NCI-H524 (cell line): ENCODE measurements at regions not wholly inside any gene's neighbourhood (a gene's known extent, or its start where the extent isn't known, plus 50 kb on each side); places are given as distances from the start of the nearest gene placed in this dataset.
"Not testable (repeated sequence)": the region's sequence is repeated elsewhere in the genome, so short reads cannot be mapped to it uniquely, and the experiment has no call there.

ENCODE experiments used
- DNase-seq, 2 experiments: peaks; one replicate each; lab custom pipeline; 2025; lab: John Stamatoyannopoulos, UW

- no peak for DNase-seq
Measured at GRCh38 chr9:26667882-26668281, 224.7 kb downstream of the CAAP1 start.

DNA sequence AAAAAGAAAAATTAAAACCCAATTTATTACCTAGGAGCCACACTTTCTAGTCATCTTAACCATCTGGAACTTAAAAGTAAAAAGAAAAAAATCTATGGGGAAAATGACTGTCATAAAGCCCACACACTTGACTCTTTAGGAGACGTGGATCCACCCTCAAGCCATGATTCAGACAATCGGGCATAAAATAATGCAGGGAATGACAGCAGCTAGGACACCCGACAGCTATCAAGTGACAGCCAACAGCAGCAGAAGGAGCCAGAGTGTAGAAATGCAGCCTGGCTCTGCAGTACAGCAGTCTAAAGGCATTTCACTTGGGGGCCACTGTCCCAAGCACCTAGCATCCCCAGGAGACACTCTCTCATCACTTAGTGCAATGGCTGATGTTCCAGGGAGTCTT lies 226.9 kb downstream of the CAAP1 start:
- DNase-seq: peak in 1 of 2 experiments; percentile 33

DNA sequence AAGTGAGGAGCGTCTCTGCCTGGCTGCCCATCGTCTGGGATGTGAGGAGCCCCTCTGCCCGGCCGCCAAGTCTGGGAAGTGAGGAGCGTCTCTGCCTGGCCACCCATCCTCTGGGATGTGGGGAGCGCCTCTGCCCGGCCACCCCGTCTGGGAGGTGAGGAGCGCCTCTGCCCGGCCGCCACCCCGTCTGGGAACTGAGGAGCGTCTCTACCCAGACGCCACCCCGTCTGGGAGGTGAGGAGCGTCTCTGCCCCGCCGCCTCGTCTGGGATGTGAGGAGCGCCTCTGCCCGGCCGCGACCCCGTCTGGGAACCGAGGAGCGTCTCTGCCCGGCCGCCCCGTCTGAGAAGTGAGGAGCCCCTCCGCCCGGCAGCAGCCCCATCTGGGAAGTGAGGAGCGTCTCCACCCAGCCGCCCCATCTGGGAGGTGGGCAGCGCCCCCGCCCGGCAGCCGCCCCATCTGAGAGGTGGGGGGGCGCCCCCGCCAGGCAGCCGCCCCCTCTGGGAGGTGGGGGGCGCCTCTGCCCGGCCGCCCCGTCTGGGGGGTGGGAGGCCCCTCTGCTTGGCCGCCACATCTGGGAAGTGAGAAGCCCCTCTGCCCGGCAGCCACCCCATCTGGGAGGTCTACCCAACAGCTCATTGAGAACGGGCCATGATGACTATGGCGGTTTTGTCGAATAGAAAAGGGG lies 228.4 kb downstream of the CAAP1 start:
- DNase-seq: not testable (repeated sequence)

DNA sequence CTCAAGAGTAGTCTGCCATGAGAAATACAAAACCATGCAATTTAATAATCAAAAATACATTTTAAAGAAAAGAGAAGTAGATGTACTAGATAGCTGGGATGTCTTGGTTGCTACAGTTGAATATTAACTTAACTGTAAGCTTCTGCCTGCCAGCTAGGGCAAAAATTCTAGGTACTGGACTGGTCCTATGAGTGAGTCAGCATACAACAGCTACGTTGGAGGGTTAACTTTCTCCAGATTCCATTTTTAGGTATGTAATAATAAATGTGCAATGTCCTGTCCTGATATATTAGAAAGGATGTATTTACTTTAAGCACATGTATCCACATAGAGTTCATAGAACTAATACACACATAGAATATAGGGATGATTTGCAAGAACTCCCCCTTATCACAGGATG lies 230.1 kb downstream of the CAAP1 start:
- no peak for DNase-seq

GRCh38 chr9:26658476-26658875 lies 234.1 kb downstream of the CAAP1 start:
- DNase-seq: no peak

DNA sequence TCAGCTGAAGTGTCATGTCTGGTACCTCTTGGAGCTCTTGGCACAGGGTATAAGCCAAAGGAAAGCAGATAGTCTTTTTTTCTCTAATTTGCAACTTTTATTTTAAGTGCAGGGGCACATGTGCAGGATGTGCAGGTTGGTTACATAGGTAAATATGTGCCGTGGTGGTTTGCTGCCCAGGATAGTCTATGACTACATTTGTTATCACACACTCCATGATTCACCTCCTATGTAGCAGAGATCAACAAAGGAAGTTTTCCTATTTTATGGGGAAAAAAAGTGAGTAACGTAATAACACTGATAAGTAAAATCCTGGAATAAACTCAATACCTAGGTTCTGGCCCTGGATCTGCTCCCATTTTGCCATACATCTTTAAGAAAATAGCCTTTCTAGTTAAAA lies 234.6 kb downstream of the CAAP1 start:
- no peak for DNase-seq

DNA sequence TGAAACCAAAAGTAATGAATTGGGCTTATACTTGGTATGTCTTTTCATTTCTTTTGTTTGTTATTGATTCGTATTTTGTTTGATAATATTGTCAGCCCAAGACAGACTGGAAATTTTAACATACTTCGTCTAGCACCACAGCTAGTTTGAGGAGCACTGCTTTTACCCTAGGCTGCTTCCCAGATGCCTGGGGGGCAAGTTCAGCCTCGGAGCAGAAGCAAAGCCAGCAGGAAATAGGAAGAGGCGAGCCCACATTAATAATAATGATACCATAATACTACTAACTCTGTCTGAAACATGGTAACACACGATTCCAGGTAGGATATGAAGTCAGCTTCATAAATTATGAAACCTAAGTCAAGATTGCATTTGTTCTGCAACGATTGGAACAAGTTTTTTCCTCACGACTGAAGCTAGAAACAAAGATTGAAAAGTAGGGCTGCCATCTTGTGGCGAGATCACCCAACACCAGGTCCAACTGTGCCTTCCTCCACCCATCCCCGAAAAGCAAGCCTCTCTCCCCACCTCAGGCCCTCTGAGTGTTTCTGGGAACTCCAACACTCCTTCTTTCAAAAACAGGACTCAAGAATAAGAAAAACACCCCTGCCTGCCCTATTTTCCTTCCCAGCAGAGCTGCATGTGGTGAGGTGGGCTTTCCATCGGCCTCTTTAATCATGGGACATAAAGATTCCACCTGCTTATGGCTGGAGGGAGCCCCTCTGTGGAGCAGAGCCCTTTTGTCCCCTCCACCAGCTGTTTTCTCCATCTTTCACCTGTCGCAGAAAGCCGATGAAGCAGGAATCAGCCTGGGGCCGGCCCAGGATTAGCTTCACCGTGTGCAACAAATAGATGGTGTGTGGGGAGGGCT lies 236.4 kb downstream of the CAAP1 start:
- peak; percentile 27 to 69 for DNase-seq

GRCh38 chr9:26655166-26655565 lies 237.4 kb downstream of the CAAP1 start:
- no peak for DNase-seq

DNA sequence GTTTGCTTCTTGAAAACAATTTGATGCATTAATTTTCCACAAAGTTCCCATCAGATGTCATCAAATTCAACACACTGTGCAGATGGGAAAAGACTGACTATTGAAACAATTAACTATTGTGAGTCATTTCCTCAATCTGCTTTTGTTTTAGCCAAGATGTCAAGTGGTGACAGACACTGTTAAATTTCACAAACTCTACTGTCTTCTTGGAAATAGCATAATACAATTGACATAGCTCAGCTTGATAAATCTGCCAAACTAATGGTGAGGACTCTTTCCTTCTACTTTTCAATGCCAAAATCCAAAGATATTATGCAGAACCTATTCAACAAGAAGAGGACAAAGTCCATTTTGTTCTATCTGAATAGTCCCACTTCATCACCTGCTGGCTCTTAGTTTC lies 242.3 kb downstream of the CAAP1 start:
- DNase-seq: no peak

DNA sequence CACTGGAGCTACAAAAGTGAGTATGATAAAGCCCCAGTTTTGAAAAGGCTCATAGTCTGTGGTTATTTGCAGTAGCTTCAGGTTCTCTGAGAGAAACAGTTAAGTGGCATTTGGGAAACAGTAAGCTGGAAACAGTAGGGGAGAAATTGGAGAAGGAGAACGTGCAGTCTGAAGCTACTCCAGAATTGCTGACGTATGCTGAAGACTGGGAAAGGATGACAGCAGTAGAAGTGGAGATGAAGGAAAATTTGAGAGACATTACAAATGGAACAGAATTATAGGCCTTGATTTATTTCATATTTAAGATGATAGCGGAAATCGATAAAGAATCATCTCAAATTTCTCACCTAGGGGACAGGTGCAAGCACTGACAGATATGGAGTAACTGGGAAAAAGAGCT lies 248.8 kb downstream of the CAAP1 start:
- DNase-seq: no peak

GRCh38 chr9:26639761-26640160 lies 252.8 kb downstream of the CAAP1 start:
- no peak for DNase-seq

GRCh38 chr9:26637101-26637500 lies 255.5 kb downstream of the CAAP1 start:
- no peak for DNase-seq

DNA sequence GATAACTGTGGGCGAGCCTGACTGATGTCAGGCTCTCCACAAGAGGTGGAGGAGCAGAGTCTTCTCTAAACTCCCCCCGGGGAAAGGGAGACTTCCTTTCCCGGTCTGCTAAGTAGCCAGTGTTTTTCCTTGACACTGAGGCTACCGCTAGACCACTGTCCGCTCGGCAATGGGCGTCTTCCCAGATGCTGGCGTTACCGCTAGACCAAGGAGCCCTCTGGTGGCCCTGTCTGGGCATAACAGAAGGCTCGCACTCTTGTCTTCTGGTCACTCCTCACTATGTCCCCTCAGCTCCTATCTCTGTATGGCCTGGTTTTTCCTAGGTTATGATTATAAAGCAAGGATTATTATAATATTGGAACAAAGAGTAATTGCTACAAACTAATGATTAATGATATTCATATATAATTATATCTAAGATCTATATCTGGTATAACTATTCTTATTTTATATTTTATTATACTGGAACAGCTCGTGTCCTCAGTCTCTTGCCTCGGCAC lies 278.7 kb downstream of the CAAP1 start:
- DNase-seq: peak in 1 of 2 experiments; percentile 6

- peak; percentile 40 to 79 for DNase-seq
Measured at GRCh38 chr9:26612211-26612610, 280.4 kb downstream of the CAAP1 start.

DNA sequence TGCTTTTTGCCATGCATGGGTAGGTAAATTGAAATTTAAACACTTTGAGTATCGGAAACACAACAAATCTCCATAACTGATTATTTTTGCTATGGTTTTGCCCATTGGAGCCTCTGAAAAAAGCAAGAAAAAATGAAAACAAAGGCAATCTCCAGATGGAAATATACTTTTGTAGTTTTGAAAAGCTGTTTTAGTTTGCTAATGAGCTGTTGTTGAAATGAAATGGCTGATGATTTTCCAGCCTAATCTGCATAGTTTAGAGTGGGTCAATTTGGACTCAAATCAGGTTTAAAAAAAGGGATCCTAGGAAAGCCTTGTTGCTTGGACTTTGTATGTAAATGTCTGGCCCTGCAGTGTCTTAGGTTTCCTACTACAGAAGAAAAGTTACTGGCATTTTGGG lies 285.8 kb downstream of the CAAP1 start:
- DNase-seq: no peak

DNA sequence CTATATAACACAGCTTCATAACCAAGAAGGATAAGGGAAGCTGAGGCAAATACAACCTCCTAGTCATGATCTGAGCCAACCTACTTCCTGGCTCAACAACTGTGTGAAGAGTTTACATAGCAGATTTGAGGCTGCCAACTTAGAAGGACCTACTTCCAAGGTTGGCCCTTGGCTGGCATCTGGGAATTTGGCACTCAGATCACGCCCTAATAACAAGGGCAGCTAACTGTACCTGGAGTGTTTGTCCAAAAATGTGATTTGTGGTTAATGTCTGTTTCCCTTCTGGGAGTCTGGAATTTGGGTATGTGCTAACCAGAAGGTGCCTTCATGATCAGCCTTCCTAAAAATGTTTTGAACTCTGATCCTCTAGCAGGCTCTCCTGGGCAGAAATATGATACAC lies 287.2 kb downstream of the CAAP1 start:
- DNase-seq: no peak

- DNase-seq: peak; percentile 73 to 92
Measured at GRCh38 chr9:26604076-26604662, 288.4 kb downstream of the CAAP1 start.

DNA sequence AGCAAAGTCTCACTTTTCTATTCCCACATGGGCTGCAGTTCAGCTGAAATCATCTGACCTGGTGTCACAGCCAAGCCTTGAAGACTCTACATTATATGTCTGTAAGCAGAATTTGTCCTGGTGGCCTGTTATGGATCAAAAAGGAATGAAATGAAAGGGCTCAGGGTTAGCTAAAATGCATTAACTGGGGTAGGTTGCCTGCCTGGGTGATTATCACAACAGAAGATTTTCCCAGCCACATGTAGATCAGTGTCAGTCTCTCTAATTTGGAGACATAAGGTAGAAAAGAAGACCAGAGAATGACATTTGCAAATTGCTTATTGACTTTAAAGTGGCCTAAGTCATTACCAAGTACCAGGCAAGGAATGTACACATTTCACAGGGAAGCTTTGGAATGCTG lies 289.0 kb downstream of the CAAP1 start:
- DNase-seq: no peak

- DNase-seq: peak; percentile 41 to 82
Measured at GRCh38 chr9:26597542-26598149, 295.0 kb downstream of the CAAP1 start.

GRCh38 chr9:26579056-26579455 lies 313.5 kb downstream of the CAAP1 start:
- DNase-seq: no peak

DNA sequence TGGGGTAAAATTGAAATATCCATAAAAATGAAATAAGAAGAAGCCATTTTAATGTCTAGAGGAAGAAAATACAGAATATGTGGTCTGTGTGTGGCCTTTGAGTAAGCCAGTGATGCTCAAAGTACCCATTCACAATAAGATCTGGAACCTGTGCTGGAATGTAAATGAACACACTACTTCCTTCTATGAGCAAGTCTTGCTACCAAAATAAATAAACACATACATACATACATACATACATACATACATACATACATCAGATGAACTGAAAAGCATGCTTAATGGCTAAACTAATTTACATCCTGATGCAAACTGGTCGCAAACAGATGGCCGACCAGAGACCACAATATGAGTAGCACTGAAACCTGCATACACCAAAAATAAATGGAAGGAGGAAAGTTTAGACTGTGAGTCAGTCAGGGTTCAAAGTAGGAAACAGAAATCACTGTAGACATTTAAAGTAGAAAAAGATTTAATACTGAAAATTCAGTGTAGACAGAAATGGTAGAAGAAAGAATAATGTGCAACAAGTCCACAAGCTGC lies 317.6 kb downstream of the CAAP1 start:
- DNase-seq: no peak

DNA sequence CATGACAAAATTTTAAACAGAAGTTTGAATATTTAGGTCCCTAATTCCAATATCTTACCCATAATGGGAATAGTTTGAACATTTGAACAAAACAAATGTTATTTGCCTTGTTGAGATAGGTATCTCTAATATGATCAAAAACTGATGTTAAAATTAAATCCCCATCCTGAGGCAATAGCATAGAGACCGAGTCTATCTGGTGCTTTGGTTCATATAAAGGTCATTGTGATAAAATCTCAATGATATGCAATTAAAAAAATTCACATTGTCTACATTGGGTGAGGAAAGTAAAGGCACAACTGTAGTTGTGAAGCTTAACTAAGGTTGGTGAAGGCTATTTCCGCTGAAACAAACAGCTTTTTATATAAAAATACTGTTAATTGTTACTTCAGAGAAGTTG lies 318.3 kb downstream of the CAAP1 start:
- DNase-seq: no peak
